ENCODE measurements at regions not wholly inside any gene's neighbourhood (a gene's known extent, or its start where the extent isn't known, plus 50 kb on each side); places are given as distances from the start of the nearest gene placed in this dataset.

DNA sequence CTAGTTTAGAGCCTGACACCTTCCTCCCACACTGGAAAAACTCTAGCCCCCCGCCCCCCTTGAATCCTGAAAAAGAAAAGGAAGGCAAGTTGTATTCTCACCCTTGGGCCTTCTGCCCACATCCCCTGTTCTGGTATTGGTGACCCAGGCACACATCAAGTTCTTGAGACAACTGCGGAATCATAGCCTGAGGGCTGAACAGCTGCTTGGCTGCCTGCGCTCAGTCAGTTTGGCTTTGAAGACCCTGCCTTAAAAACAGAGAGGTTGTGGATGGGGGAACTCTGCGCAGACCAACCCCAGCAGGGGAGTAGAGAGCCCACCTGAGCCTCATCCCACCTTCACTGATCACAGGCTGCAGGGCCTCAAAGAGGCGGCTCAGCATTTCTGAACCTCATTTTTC, 229.2 kb downstream of the ANAPC1 start:
- TF ChIP-seq, protein P1, sequence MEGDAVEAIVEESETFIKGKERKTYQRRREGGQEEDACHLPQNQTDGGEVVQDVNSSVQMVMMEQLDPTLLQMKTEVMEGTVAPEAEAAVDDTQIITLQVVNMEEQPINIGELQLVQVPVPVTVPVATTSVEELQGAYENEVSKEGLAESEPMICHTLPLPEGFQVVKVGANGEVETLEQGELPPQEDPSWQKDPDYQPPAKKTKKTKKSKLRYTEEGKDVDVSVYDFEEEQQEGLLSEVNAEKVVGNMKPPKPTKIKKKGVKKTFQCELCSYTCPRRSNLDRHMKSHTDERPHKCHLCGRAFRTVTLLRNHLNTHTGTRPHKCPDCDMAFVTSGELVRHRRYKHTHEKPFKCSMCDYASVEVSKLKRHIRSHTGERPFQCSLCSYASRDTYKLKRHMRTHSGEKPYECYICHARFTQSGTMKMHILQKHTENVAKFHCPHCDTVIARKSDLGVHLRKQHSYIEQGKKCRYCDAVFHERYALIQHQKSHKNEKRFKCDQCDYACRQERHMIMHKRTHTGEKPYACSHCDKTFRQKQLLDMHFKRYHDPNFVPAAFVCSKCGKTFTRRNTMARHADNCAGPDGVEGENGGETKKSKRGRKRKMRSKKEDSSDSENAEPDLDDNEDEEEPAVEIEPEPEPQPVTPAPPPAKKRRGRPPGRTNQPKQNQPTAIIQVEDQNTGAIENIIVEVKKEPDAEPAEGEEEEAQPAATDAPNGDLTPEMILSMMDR (conservative IDR thresholded peaks at IDR 0.05; ENCODE audit: low read length) = no peak
- TF ChIP-seq EZH2phosphoT487 (IDR thresholded peaks at IDR 0.05; ENCODE audit: borderline replicate concordance) = no peak
